Liver (tissue), 8 donors: ENCODE measurements at regions not wholly inside any gene's neighbourhood (a gene's known extent, or its start where the extent isn't known, plus 50 kb on each side); places are given as distances from the start of the nearest gene placed in this dataset.

Experiments
- DNase-seq: peaks from one replicate; pipeline ENCODE4 v3.0.0-alpha.2; 2017; ENCODE audit warnings: low spot score
- H3K27ac ChIP-seq, 2 donors: one replicate each; pipeline ENCODE4 v1.7.0; 2013; ENCODE audit warnings: inconsistent platforms in 2 of 2, low read length in 2 of 2, control low read depth in 1 of 2, low read depth in 1 of 2, mild to moderate bottlenecking in 1 of 2
- H3K27me3 ChIP-seq, 4 donors: one replicate each; pipeline versions ENCODE4 v1.6.1 to v1.7.0; 2013; ENCODE audit warnings: low read length in 3 of 4, inconsistent platforms in 1 of 4, mild to moderate bottlenecking in 1 of 4, moderate library complexity in 1 of 4; ENCODE audit not compliant: control insufficient read depth in 4 of 4, insufficient read depth in 4 of 4
- H3K36me3 ChIP-seq, 4 donors: one replicate each; pipeline versions ENCODE4 v1.6.1 to v1.7.0; 2013; ENCODE audit warnings: low read length in 3 of 4, mild to moderate bottlenecking in 3 of 4, low read depth in 1 of 4, moderate library complexity in 1 of 4; ENCODE audit not compliant: control insufficient read depth in 4 of 4, insufficient read depth in 3 of 4
- H3K4me1 ChIP-seq, 4 donors: one replicate each; pipeline versions ENCODE4 v1.6.1 to v1.7.0; 2013; ENCODE audit warnings: low read length in 3 of 4, mild to moderate bottlenecking in 3 of 4, moderate library complexity in 1 of 4; ENCODE audit not compliant: control insufficient read depth in 4 of 4, insufficient read depth in 4 of 4
- H3K4me3 ChIP-seq, 3 donors: one replicate each; pipeline versions ENCODE4 v1.6.1 to v1.7.0; 2013; ENCODE audit warnings: low read length in 3 of 3, control low read depth in 1 of 3, low read depth in 1 of 3, mild to moderate bottlenecking in 1 of 3
- H3K9ac ChIP-seq, 2 donors: one replicate each; pipeline ENCODE4 v1.7.0; 2013; ENCODE audit warnings: low read length in 2 of 2, mild to moderate bottlenecking in 2 of 2, moderate library complexity in 2 of 2, control low read depth in 1 of 2, low read depth in 1 of 2
- H3K9me3 ChIP-seq, 4 donors: one replicate each; pipeline versions ENCODE4 v1.6.1 to v1.7.0; 2013; ENCODE audit warnings: low read length in 3 of 4; ENCODE audit not compliant: control insufficient read depth in 4 of 4
- ATF3 ChIP-seq: IDR thresholded peaks from 2 replicates; pipeline ENCODE4 v1.6.1; 2016; ENCODE audit warnings: antibody characterized with exemption
- CTCF ChIP-seq: fragments of 150-350 bp; IDR thresholded peaks from 2 replicates; pipeline ENCODE4 v1.5.1; 2017; ENCODE audit warnings: improper control_type of control experiment, low read depth, low read length; ENCODE audit not compliant: missing input control
- EGR1 ChIP-seq, 2 donors: IDR thresholded peaks; 2 replicates each; pipeline ENCODE4 v1.6.1; 2016 to 2018; ENCODE audit warnings: antibody characterized with exemption in 2 of 2, low read depth in 2 of 2
- FOXA1 ChIP-seq: IDR thresholded peaks from 2 replicates; pipeline ENCODE4 v1.6.1; 2016; ENCODE audit warnings: antibody characterized with exemption
- FOXA2 ChIP-seq: IDR thresholded peaks from 2 replicates; pipeline ENCODE4 v1.6.1; 2016; ENCODE audit warnings: antibody characterized with exemption
- GABPA ChIP-seq, 2 donors: IDR thresholded peaks in 1 of 2; conservative IDR thresholded peaks in 1 of 2; 2 replicates each; pipeline ENCODE4 v1.6.1; 2016; ENCODE audit warnings: antibody characterized with exemption in 2 of 2, mild to moderate bottlenecking in 1 of 2, moderate library complexity in 1 of 2
- HNF4A ChIP-seq, 2 donors: conservative IDR thresholded peaks; 2 replicates each; pipeline ENCODE4 v1.6.1; 2016; ENCODE audit warnings: antibody characterized with exemption in 2 of 2, mild to moderate bottlenecking in 2 of 2
- HNF4G ChIP-seq: IDR thresholded peaks from 2 replicates; pipeline ENCODE4 v1.6.1; 2016; ENCODE audit warnings: antibody characterized with exemption
- MAX ChIP-seq: IDR thresholded peaks from 2 replicates; pipeline ENCODE4 v1.6.1; 2016; ENCODE audit warnings: antibody characterized with exemption
- NR2F2 ChIP-seq: IDR thresholded peaks from 2 replicates; pipeline ENCODE4 v1.6.1; 2016; ENCODE audit warnings: antibody characterized with exemption
- RAD21 ChIP-seq, 2 donors: IDR thresholded peaks; 2 replicates each; pipeline ENCODE4 v1.6.1; 2016; ENCODE audit warnings: antibody characterized with exemption in 2 of 2, mild to moderate bottlenecking in 2 of 2
- REST ChIP-seq: IDR thresholded peaks from 2 replicates; pipeline ENCODE4 v1.6.1; 2016; ENCODE audit warnings: antibody characterized with exemption, mild to moderate bottlenecking
- RXRA ChIP-seq, 2 donors: IDR thresholded peaks; 2 replicates each; pipeline ENCODE4 v1.6.1; 2017 to 2018; ENCODE audit warnings: antibody characterized with exemption in 2 of 2, mild to moderate bottlenecking in 1 of 2
- SP1 ChIP-seq: IDR thresholded peaks from 2 replicates; pipeline ENCODE4 v1.6.1; 2018; ENCODE audit warnings: antibody characterized with exemption, mild to moderate bottlenecking
- TAF1 ChIP-seq: conservative IDR thresholded peaks from 2 replicates; pipeline ENCODE4 v1.6.1; 2016; ENCODE audit warnings: antibody characterized with exemption, mild to moderate bottlenecking
- YY1 ChIP-seq: IDR thresholded peaks from 2 replicates; pipeline ENCODE4 v1.6.1; 2016; ENCODE audit warnings: antibody characterized with exemption, mild to moderate bottlenecking
- ZBTB33 ChIP-seq: IDR thresholded peaks from 2 replicates; pipeline ENCODE4 v1.6.1; 2016; ENCODE audit warnings: antibody characterized with exemption
- WGBS: extraction: QIAGEN DNeasy Blood & Tissue Kit; methylation state at CpG from one replicate; pipeline ENCODE4 v1.1.7; 2013; 5-methylcytosine and 5-hydroxymethylcytosine counted together
- donor health status: healthy.
- donor health status: healthy.
- donor health status: healthy.
- donor health status: healthy.
- donor health status: healthy.

- Histone ChIP-seq H3K27ac (no peak overlapping the region), H3K9me3 (no peaks in the 10 kb centered on the region), H3K9ac (no peak overlapping the region), H3K4me3 (no peak overlapping the region), H3K36me3 (no peaks in the 10 kb centered on the region), H3K4me1 (peaks cover 0 to 6% (median 1%) of the 10 kb centered on the region in 4 donors), H3K27me3 (no peaks in the 10 kb centered on the region)
- no peak for TF ChIP-seq EGR1 (IDR thresholded peaks at IDR 0.05; ENCODE audit: low read depth in 2 of 2)
- no peak for DNase-seq
- WGBS: 42% methylated on average over 1 of the region's 1 CpG
Measured at GRCh38 chr5:74376187-74376586, 264.3 kb downstream of the ENC1 start.

GRCh38 chr5:74375271-74375670 is 265.3 kb downstream of the ENC1 start:
- H3K36me3 ChIP-seq: no peaks in the 10 kb centered on the region
- H3K4me3 ChIP-seq: no peak overlapping the region
- no peak overlapping the region for H3K9ac ChIP-seq
- no peak for TF ChIP-seq SP1
- no peak for TF ChIP-seq ZBTB33
- TF ChIP-seq FOXA1: no peak
- no peak for TF ChIP-seq ATF3
- TF ChIP-seq GABPA (IDR thresholded peaks at IDR 0.05 in 1 of 2, conservative IDR thresholded peaks at IDR 0.05 in 1 of 2): no peak
- no peak for TF ChIP-seq EGR1 (IDR thresholded peaks at IDR 0.05; ENCODE audit: low read depth in 2 of 2)
- TF ChIP-seq CTCF: no peak
- no peak for TF ChIP-seq RAD21 (IDR thresholded peaks at IDR 0.05)
- TF ChIP-seq MAX: no peak
- no peak for TF ChIP-seq HNF4G
- TF ChIP-seq FOXA2: no peak
- no peak for TF ChIP-seq HNF4A (conservative IDR thresholded peaks at IDR 0.05)
- TF ChIP-seq TAF1: no peak
- H3K9me3 ChIP-seq: peaks cover 0 to 2% (median 0%) of the 10 kb centered on the region in 4 donors
- DNase-seq: no peak
- 68% methylated on average over 2 of the region's 2 CpGs for WGBS
- no peaks in the 10 kb centered on the region for H3K27me3 ChIP-seq
- H3K27ac ChIP-seq: no peak overlapping the region
- peaks cover 0 to 2% (median 1%) of the 10 kb centered on the region in 4 donors for H3K4me1 ChIP-seq

- Histone ChIP-seq H3K27me3 (no peaks in the 10 kb centered on the region), H3K9me3 (peaks cover 0 to 2% (median 0%) of the 10 kb centered on the region in 4 donors), H3K4me3 (no peak overlapping the region), H3K9ac (no peak overlapping the region), H3K4me1 (no peaks in the 10 kb centered on the region), H3K36me3 (no peaks in the 10 kb centered on the region), H3K27ac (no peak overlapping the region)
- 86% methylated on average over 4 of the region's 4 CpGs for WGBS
- no peak for DNase-seq
- TF ChIP-seq MAX (no peak), FOXA2 (no peak), FOXA1 (no peak), HNF4G (no peak), CTCF (no peak), GABPA (IDR thresholded peaks at IDR 0.05 in 1 of 2, conservative IDR thresholded peaks at IDR 0.05 in 1 of 2) (no peak), TAF1 (no peak), YY1 (no peak), RXRA (IDR thresholded peaks at IDR 0.05) (no peak), NR2F2 (no peak), REST (no peak), EGR1 (IDR thresholded peaks at IDR 0.05; ENCODE audit: low read depth in 2 of 2) (no peak), ATF3 (no peak)
Measured at GRCh38 chr5:74374656-74375055, 265.9 kb downstream of the ENC1 start.
